C4-2B (cell line): ENCODE measurements at regions not wholly inside any gene's neighbourhood (a gene's known extent, or its start where the extent isn't known, plus 50 kb on each side); places are given as distances from the start of the nearest gene placed in this dataset.

Experiments
- CTCF ChIP-seq: fragments of 450-650 bp; conservative IDR thresholded peaks from 2 replicates; pipeline ENCODE4 v1.5.1; 2017; ENCODE audit warnings: mild to moderate bottlenecking
- ZFX ChIP-seq: fragments of 450-650 bp; IDR thresholded peaks from 2 replicates; pipeline ENCODE4 v1.6.1; 2017

- TF ChIP-seq CTCF (no peak), ZFX (no peak)
Observed at GRCh38 chr9:115951977-115952376, 201.6 kb upstream of the PAPPA start.
